SK-N-SH (cell line): ENCODE measurements at regions not wholly inside any gene's neighbourhood (a gene's known extent, or its start where the extent isn't known, plus 50 kb on each side); places are given as distances from the start of the nearest gene placed in this dataset.

Experiments
- CTCF ChIA-PET: fragments of 300-600, 350-600 bp; formaldehyde crosslinking; extraction: SDS; loops from one replicate; lab custom pipeline; 2021; lab: Yijun Ruan, JAX
- POLR2A ChIA-PET: fragments of 350-600 bp; sonication (Branson Sonifier 250); formaldehyde crosslinking; extraction: SDS; loops from one replicate; lab custom pipeline; 2020; ENCODE audit warnings: antibody characterized with exemption, inconsistent platforms; lab: Yijun Ruan, JAX
- DNase-seq: peaks from one replicate; pipeline ENCODE4 v3.0.0; 2012
- H2AFZ ChIP-seq: fragments of 200-600 bp; sonication (generic); 2 replicates; pipeline ENCODE4 v1.8.1; 2016; ENCODE audit warnings: antibody characterized with exemption, mild to moderate bottlenecking, low read depth
- H3F3A ChIP-seq: fragments of 200-600 bp; sonication (generic); replicated peaks from 2 replicates; pipeline ENCODE3; 2016; ENCODE audit warnings: antibody characterized with exemption, mild to moderate bottlenecking; ENCODE audit not compliant: insufficient read depth
- H3K27ac ChIP-seq, 2 experiments: fragments of 200-500 bp in 1 of 2; fragments of 200-600 bp in 1 of 2; sonication (Bioruptor generic) in 1 of 2; sonication (generic), shearing (Covaris generic) in 1 of 2; 2 replicates each; pipeline versions ENCODE4 v1.5.1 to v1.6.1; 2014 to 2016; ENCODE audit warnings: low read depth in 2 of 2, inconsistent platforms in 1 of 2, low read length in 1 of 2, mild to moderate bottlenecking in 1 of 2, mixed read lengths in 1 of 2
- H3K27me3 ChIP-seq: fragments of 200-600 bp; sonication (generic), shearing (Covaris generic); 2 replicates; pipeline ENCODE4 v1.6.1; 2016; ENCODE audit warnings: mixed run types; ENCODE audit not compliant: insufficient read depth
- H3K36me3 ChIP-seq, 2 experiments: fragments of 200-500 bp in 1 of 2; fragments of 200-600 bp in 1 of 2; sonication (Bioruptor generic) in 1 of 2; sonication (generic) in 1 of 2; replicated peaks in 1 of 2; 2 replicates each; pipeline versions ENCODE3 to v1.5.1; 2014 to 2016; ENCODE audit warnings: low read length in 1 of 2, mild to moderate bottlenecking in 1 of 2; ENCODE audit not compliant: insufficient read depth in 2 of 2, control insufficient read depth in 1 of 2
- H3K4me1 ChIP-seq, 2 experiments: fragments of 200-500 bp in 1 of 2; fragments of 200-600 bp in 1 of 2; sonication (Bioruptor generic) in 1 of 2; sonication (generic), shearing (Covaris generic) in 1 of 2; 2 replicates each; pipeline versions ENCODE4 v1.5.1 to v1.6.1; 2014 to 2016; ENCODE audit warnings: low read depth in 1 of 2, low read length in 1 of 2, mixed run types in 1 of 2; ENCODE audit not compliant: insufficient read depth in 2 of 2, control insufficient read depth in 1 of 2
- H3K4me2 ChIP-seq: fragments of 200-600 bp; sonication (generic), shearing (Covaris generic); 2 replicates; pipeline ENCODE4 v1.6.1; 2017; ENCODE audit warnings: mixed run types
- H3K4me3 ChIP-seq, 2 experiments: fragments of 200-500 bp in 1 of 2; fragments of 200-600 bp in 1 of 2; sonication (Bioruptor generic) in 1 of 2; sonication (generic), shearing (Covaris generic) in 1 of 2; 2 replicates each; pipeline versions ENCODE4 v1.5.1 to v1.8.1; 2014 to 2016; ENCODE audit warnings: low read depth in 2 of 2, inconsistent platforms in 1 of 2, low read length in 1 of 2, mild to moderate bottlenecking in 1 of 2, mixed read lengths in 1 of 2, moderate library complexity in 1 of 2
- H3K79me2 ChIP-seq: fragments of 200-600 bp; sonication (generic); 2 replicates; pipeline ENCODE4 v1.8.1; 2017; ENCODE audit warnings: mild to moderate bottlenecking; ENCODE audit not compliant: insufficient read depth
- H3K9ac ChIP-seq: fragments of 200-600 bp; sonication (generic); 2 replicates; pipeline ENCODE4 v1.6.1; 2017; ENCODE audit warnings: mixed run types
- H3K9me2 ChIP-seq: fragments of 200-600 bp; sonication (generic); 2 replicates; pipeline ENCODE4 v1.6.1; 2017; ENCODE audit warnings: mixed run types
- H3K9me3 ChIP-seq: fragments of 200-600 bp; sonication (generic); 2 replicates; pipeline ENCODE4 v1.6.1; 2017; ENCODE audit warnings: mixed run types, mild to moderate bottlenecking, moderate library complexity
- H4K20me1 ChIP-seq: fragments of 200-600 bp; sonication (generic); 2 replicates; pipeline ENCODE4 v1.6.1; 2017; ENCODE audit warnings: mild to moderate bottlenecking, mixed run types; ENCODE audit not compliant: insufficient read depth
- ELF1 ChIP-seq: IDR thresholded peaks from 2 replicates; pipeline ENCODE4 v1.4.0; 2012
- EP300 ChIP-seq, 2 experiments: IDR thresholded peaks; 2 replicates each; pipeline versions ENCODE4 v1.4.0 to v1.6.1; 2012; ENCODE audit warnings: borderline replicate concordance in 1 of 2, low read depth in 1 of 2, low read length in 1 of 2
- EZH2phosphoT487 ChIP-seq: fragments of 200-600 bp; sonication (generic); IDR thresholded peaks from 2 replicates; pipeline ENCODE4 v1.6.1; 2017; ENCODE audit warnings: low read depth, mixed run types, mild to moderate bottlenecking, antibody characterized with exemption, moderate library complexity, borderline replicate concordance
- FOSL2 ChIP-seq: IDR thresholded peaks from 2 replicates; pipeline ENCODE4 v1.4.0; 2012; ENCODE audit warnings: low read depth, mild to moderate bottlenecking, moderate library complexity, borderline replicate concordance
- FOXJ3 ChIP-seq: sonication (generic); formaldehyde crosslinking; IDR thresholded peaks from 2 replicates; pipeline ENCODE4 v1.5.1; 2020; ENCODE audit warnings: mild to moderate bottlenecking, missing genetic modification reagents
- FOXM1 ChIP-seq: IDR thresholded peaks from 2 replicates; pipeline ENCODE4 v1.4.0; 2012; ENCODE audit warnings: low read depth, mild to moderate bottlenecking
- JUND ChIP-seq: IDR thresholded peaks from 2 replicates; pipeline ENCODE4 v1.4.0; 2012
- MEF2A ChIP-seq: IDR thresholded peaks from 2 replicates; pipeline ENCODE4 v1.4.0; 2012; ENCODE audit warnings: low read depth, borderline replicate concordance
- MXI1 ChIP-seq: IDR thresholded peaks from 2 replicates; pipeline ENCODE4 v1.6.1; 2012; ENCODE audit warnings: mild to moderate bottlenecking, low read depth, low read length, improper control_type of control experiment
- NFIC ChIP-seq: IDR thresholded peaks from 2 replicates; pipeline ENCODE4 v1.4.0; 2012; ENCODE audit warnings: borderline replicate concordance
- NRF1 ChIP-seq: IDR thresholded peaks from 2 replicates; pipeline ENCODE4 v1.6.1; 2012; ENCODE audit warnings: low read depth, mild to moderate bottlenecking, low read length
- POLR2AphosphoS5 ChIP-seq: IDR thresholded peaks from 2 replicates; pipeline ENCODE4 v1.6.1; 2012; ENCODE audit warnings: low read depth, low read length
- RCOR1 ChIP-seq: fragments of 150-350 bp; IDR thresholded peaks from 2 replicates; pipeline ENCODE4 v1.6.1; 2017; ENCODE audit warnings: antibody characterized with exemption, low read length
- RFX5 ChIP-seq: IDR thresholded peaks from 2 replicates; pipeline ENCODE4 v1.6.1; 2012; ENCODE audit warnings: mild to moderate bottlenecking, improper control_type of control experiment, low read length
- RXRA ChIP-seq: IDR thresholded peaks from 2 replicates; pipeline ENCODE4 v1.4.0; 2012; ENCODE audit warnings: low read depth, mild to moderate bottlenecking, borderline replicate concordance
- SIN3A ChIP-seq: IDR thresholded peaks from 2 replicates; pipeline ENCODE4 v1.6.1; 2012; ENCODE audit warnings: low read depth, mild to moderate bottlenecking, low read length, moderate library complexity, borderline replicate concordance
- SMC3 ChIP-seq: IDR thresholded peaks from 2 replicates; pipeline ENCODE4 v1.6.1; 2012; ENCODE audit warnings: low read depth, low read length, improper control_type of control experiment
- TEAD4 ChIP-seq: IDR thresholded peaks from 2 replicates; pipeline ENCODE4 v1.4.0; 2012; ENCODE audit warnings: mild to moderate bottlenecking, borderline replicate concordance; ENCODE audit not compliant: insufficient read depth
- USF1 ChIP-seq: IDR thresholded peaks from 2 replicates; pipeline ENCODE4 v1.4.0; 2012; ENCODE audit warnings: low read depth, borderline replicate concordance
- YY1 ChIP-seq: IDR thresholded peaks from 2 replicates; pipeline ENCODE4 v1.4.0; 2012; ENCODE audit warnings: low read depth, mild to moderate bottlenecking
- WGBS: methylation state at CpG from one replicate; pipeline ENCODE4 v1.1.6; 2017; ENCODE audit warnings: low lambda C conversion rate; 5-methylcytosine and 5-hydroxymethylcytosine counted together
- TF ChIP-seq, protein P1 (sequence below): IDR thresholded peaks from 2 replicates; pipeline ENCODE4 v1.4.0; 2012; ENCODE audit warnings: low read depth
- TF ChIP-seq, protein P2 (sequence below): fragments of 150-350 bp; IDR thresholded peaks from 2 replicates; pipeline ENCODE4 v1.6.1; 2017; ENCODE audit warnings: antibody characterized with exemption, low read length, low read depth, borderline replicate concordance
- TF ChIP-seq, protein P3 (sequence below): fragments of 150-350 bp; IDR thresholded peaks from 2 replicates; pipeline ENCODE4 v1.6.1; 2016; ENCODE audit warnings: mild to moderate bottlenecking, low read depth, low read length

GRCh38 chr4:181819946-181820345 is 423.3 kb upstream of the TENM3 start:
- Histone ChIP-seq H3K4me3 (no peak overlapping the region), H3K36me3 (no peaks in the 10 kb centered on the region), H4K20me1 (no peaks in the 10 kb centered on the region), H3K27ac (no peak overlapping the region), H3K9ac (no peak overlapping the region), H3K4me2 (no peak overlapping the region), H3K9me3 (no peaks in the 10 kb centered on the region), H2AFZ (no peak overlapping the region), H3K4me1 (peaks cover 3 to 10% of the 10 kb centered on the region in 2 experiments; a peak in 3 of 4 replicates), H3K79me2 (no peaks in the 10 kb centered on the region), H3K9me2 (no peaks in the 10 kb centered on the region), H3F3A (no peaks in the 10 kb centered on the region), H3K27me3 (no peaks in the 10 kb centered on the region)
- ChIA-PET CTCF (no interaction called here), POLR2A (no interaction called here)
- no peak for DNase-seq
- TF ChIP-seq TEAD4 (no peak), MXI1 (no peak), EZH2phosphoT487 (no peak), MEF2A (no peak), RCOR1 (no peak), YY1 (no peak), JUND (no peak), EP300 (IDR thresholded peaks at IDR 0.05; ENCODE audit: borderline replicate concordance in 1 of 2, low read depth in 1 of 2, low read length in 1 of 2) (no peak), POLR2AphosphoS5 (no peak), ELF1 (no peak), RFX5 (no peak), FOXJ3 (CRISPR knock-in tag) (no peak), NRF1 (no peak), SMC3 (no peak), FOXM1 (no peak), FOSL2 (no peak)
- TF ChIP-seq, protein P1, sequence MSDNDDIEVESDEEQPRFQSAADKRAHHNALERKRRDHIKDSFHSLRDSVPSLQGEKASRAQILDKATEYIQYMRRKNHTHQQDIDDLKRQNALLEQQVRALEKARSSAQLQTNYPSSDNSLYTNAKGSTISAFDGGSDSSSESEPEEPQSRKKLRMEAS = no peak
- TF ChIP-seq, protein P2, sequence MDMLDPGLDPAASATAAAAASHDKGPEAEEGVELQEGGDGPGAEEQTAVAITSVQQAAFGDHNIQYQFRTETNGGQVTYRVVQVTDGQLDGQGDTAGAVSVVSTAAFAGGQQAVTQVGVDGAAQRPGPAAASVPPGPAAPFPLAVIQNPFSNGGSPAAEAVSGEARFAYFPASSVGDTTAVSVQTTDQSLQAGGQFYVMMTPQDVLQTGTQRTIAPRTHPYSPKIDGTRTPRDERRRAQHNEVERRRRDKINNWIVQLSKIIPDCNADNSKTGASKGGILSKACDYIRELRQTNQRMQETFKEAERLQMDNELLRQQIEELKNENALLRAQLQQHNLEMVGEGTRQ = no peak
- WGBS = 84% methylated on average over 2 of the region's 2 CpGs

DNA sequence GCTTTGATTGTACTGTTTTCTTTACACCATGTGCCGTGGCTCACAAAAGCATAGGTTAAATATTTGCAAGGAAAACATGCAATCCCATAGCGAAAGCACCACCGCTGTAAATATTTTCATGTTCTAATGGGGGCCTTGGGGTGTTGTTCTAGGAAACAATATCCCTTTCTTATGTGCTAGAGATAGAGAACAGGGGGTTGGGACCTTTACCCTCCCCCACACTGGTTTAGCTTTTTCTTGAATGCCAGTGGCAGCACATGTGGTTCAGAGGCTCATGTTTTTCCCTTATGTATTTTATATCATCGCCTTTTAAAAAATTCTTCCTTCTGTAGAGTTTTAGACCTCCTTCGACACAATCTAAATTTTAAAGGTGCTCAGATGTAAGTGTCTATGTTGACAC is 422.6 kb upstream of the TENM3 start:
- no peak for DNase-seq
- Histone ChIP-seq H3K9me2 (no peaks in the 10 kb centered on the region), H2AFZ (no peak overlapping the region), H3K4me1 (peaks cover 3 to 10% of the 10 kb centered on the region in 2 experiments; a peak in 3 of 4 replicates), H3K4me3 (no peak overlapping the region), H4K20me1 (no peaks in the 10 kb centered on the region), H3F3A (no peaks in the 10 kb centered on the region), H3K9ac (no peak overlapping the region), H3K27me3 (no peaks in the 10 kb centered on the region), H3K27ac (no peak overlapping the region), H3K9me3 (no peaks in the 10 kb centered on the region), H3K79me2 (no peaks in the 10 kb centered on the region), H3K36me3 (no peaks in the 10 kb centered on the region), H3K4me2 (no peak overlapping the region)
- CTCF ChIA-PET = no interaction called here
- 86% methylated on average over 5 of the region's 5 CpGs for WGBS
- POLR2A ChIA-PET = no interaction called here
- no peak for TF ChIP-seq SIN3A
- TF ChIP-seq FOSL2 = no peak
- TF ChIP-seq NFIC = no peak
- no peak for TF ChIP-seq EP300 (IDR thresholded peaks at IDR 0.05; ENCODE audit: borderline replicate concordance in 1 of 2, low read depth in 1 of 2, low read length in 1 of 2)
- no peak for TF ChIP-seq MXI1
- no peak for TF ChIP-seq MEF2A
- TF ChIP-seq RXRA = no peak
- TF ChIP-seq, protein P3, sequence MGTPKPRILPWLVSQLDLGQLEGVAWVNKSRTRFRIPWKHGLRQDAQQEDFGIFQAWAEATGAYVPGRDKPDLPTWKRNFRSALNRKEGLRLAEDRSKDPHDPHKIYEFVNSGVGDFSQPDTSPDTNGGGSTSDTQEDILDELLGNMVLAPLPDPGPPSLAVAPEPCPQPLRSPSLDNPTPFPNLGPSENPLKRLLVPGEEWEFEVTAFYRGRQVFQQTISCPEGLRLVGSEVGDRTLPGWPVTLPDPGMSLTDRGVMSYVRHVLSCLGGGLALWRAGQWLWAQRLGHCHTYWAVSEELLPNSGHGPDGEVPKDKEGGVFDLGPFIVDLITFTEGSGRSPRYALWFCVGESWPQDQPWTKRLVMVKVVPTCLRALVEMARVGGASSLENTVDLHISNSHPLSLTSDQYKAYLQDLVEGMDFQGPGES = no peak
- no peak for TF ChIP-seq USF1
- no peak for TF ChIP-seq SMC3
- TF ChIP-seq, all 33 proteins: peak for 0
